ENCODE measurements at regions not wholly inside any gene's neighbourhood (a gene's known extent, or its start where the extent isn't known, plus 50 kb on each side); places are given as distances from the start of the nearest gene placed in this dataset.

DNA sequence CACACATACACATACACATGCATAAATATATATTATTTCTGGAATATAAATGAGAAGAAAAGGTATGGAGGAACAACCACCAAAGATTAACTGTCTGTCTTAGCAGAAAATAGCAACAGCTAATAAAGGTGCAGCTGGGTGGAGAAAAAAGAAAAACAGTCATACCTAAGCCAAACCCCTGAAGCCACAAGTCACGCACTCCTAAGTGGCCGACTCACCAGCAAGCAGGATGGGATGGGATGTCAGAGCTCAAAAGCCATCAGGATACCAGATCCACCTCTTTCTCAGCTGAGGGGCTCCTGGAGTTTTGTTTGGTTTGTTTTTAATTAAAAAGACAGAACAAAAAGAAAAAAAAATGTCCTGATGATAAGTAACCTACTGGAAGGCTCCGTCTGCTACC lies 64.7 kb upstream of the HIVEP3 start:
- Histone ChIP-seq H3K36me3 (ENCODE audit: control insufficient read depth in 4 of 4, insufficient read depth in 4 of 4, low read length in 4 of 4) (no peaks in the 10 kb centered on the region), H3K4me3 (no peak overlapping the region), H3K27me3 (ENCODE audit: control insufficient read depth in 3 of 3, insufficient read depth in 3 of 3, low read length in 2 of 3) (no peaks in the 10 kb centered on the region), H3K27ac (ENCODE audit: low read depth in 1 of 2, low read length in 1 of 2) (no peak overlapping the region), H3K9ac (ENCODE audit: insufficient read depth in 1 of 2, low read length in 2 of 2) (no peak overlapping the region), H3K4me1 (ENCODE audit: control insufficient read depth in 5 of 5, insufficient read depth in 5 of 5, low read length in 5 of 5) (peaks cover 0 to 2% (median 0%) of the 10 kb centered on the region in 5 donors), H3K9me3 (ENCODE audit: control insufficient read depth in 4 of 4, insufficient read depth in 3 of 4, low read length in 3 of 4) (no peaks in the 10 kb centered on the region)
- no peak for DNase-seq
- WGBS, 2 donors: 95 to 100% methylated on average over 3 of the region's 3 CpGs
- no peak for TF ChIP-seq CTCF (IDR thresholded peaks at IDR 0.05; ENCODE audit: control extremely low read depth, extremely low read depth)
- no peak for ATAC-seq (ENCODE audit: insufficient read depth, low FRiP score)

GRCh38 chr1:41981796-41982195 lies 63.1 kb upstream of the HIVEP3 start:
- no peak for TF ChIP-seq CTCF (IDR thresholded peaks at IDR 0.05; ENCODE audit: control extremely low read depth, extremely low read depth)
- Histone ChIP-seq H3K4me1 (ENCODE audit: control insufficient read depth in 5 of 5, insufficient read depth in 5 of 5, low read length in 5 of 5) (peaks cover 0 to 2% (median 0%) of the 10 kb centered on the region in 5 donors), H3K4me3 (no peak overlapping the region), H3K27me3 (ENCODE audit: control insufficient read depth in 3 of 3, insufficient read depth in 3 of 3, low read length in 2 of 3) (no peaks in the 10 kb centered on the region), H3K27ac (ENCODE audit: low read depth in 1 of 2, low read length in 1 of 2) (no peak overlapping the region), H3K9me3 (ENCODE audit: control insufficient read depth in 4 of 4, insufficient read depth in 3 of 4, low read length in 3 of 4) (no peaks in the 10 kb centered on the region), H3K36me3 (ENCODE audit: control insufficient read depth in 4 of 4, insufficient read depth in 4 of 4, low read length in 4 of 4) (no peaks in the 10 kb centered on the region), H3K9ac (ENCODE audit: insufficient read depth in 1 of 2, low read length in 2 of 2) (no peak overlapping the region)
- 87 to 89% methylated on average over 3 of the region's 3 CpGs for WGBS, 2 donors
- ATAC-seq (ENCODE audit: insufficient read depth, low FRiP score) (no peak), DNase-seq (no peak)

DNA sequence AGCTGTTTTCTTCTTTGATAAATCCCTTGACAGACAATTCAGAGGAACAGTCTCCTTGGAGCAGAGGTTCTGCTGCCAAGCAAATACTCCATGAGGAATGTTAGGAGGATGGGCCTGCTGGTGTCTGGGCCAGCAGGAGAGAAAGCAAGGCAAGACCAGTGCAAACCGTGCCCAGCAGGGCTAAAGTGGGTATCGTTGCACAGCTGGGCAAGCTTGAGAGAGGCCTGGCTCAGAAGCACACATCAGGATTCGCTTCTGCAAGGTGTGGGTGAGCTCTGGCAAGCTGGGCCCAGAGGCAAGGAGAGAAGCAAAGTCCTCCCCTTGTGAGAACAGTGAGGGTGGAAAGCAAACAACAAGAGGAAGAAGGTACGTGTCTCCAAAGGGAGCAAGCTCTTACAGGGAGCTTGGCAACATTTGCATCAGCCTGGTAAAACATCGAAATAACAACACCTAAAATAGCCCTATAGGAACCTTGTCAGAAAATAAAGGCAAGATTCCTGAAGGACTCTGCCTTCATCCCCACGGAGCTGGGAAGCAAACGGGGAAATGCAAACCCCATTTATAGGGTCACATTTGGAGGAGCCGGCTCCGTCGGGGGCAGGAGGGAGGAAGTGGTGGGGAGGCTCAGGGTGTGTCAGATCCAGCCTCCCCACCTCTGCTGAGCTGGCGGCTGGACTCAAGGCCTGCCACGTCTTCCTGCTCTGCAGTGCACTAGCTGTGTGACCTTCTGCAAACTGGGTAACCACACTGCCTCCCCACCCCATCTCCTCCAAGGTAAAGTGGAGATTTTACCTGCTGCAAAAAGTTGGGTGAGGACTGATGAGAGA lies 62.3 kb upstream of the HIVEP3 start:
- no peak overlapping the region for H3K9ac ChIP-seq (ENCODE audit: insufficient read depth in 1 of 2, low read length in 2 of 2)
- H3K9me3 ChIP-seq (ENCODE audit: control insufficient read depth in 4 of 4, insufficient read depth in 3 of 4, low read length in 3 of 4): no peaks in the 10 kb centered on the region
- H3K4me3 ChIP-seq: no peak overlapping the region
- TF ChIP-seq CTCF (IDR thresholded peaks at IDR 0.05; ENCODE audit: control extremely low read depth, extremely low read depth): no peak
- no peaks in the 10 kb centered on the region for H3K27me3 ChIP-seq (ENCODE audit: control insufficient read depth in 3 of 3, insufficient read depth in 3 of 3, low read length in 2 of 3)
- ATAC-seq (ENCODE audit: insufficient read depth, low FRiP score): no peak
- 47 to 61% methylated on average over 12 of the region's 12 CpGs for WGBS, 2 donors
- no peaks in the 10 kb centered on the region for H3K36me3 ChIP-seq (ENCODE audit: control insufficient read depth in 4 of 4, insufficient read depth in 4 of 4, low read length in 4 of 4)
- H3K27ac ChIP-seq (ENCODE audit: low read depth in 1 of 2, low read length in 1 of 2): no peak overlapping the region
- H3K4me1 ChIP-seq (ENCODE audit: control insufficient read depth in 5 of 5, insufficient read depth in 5 of 5, low read length in 5 of 5): peaks cover 0 to 2% (median 0%) of the 10 kb centered on the region in 5 donors
- no peak for DNase-seq
